ENCODE measurements at regions not wholly inside any gene's neighbourhood (a gene's known extent, or its start where the extent isn't known, plus 50 kb on each side); places are given as distances from the start of the nearest gene placed in this dataset.
"Not testable (repeated sequence)": the region's sequence is repeated elsewhere in the genome, so short reads cannot be mapped to it uniquely, and the experiment has no call there.

GRCh38 chr2:142395291-142395690 is 264.5 kb upstream of the LRP1B start:
- no peaks in the 10 kb centered on the region for H3K4me1 Mint-ChIP-seq (ENCODE audit: low read depth)
- peaks cover 17% of the 10 kb centered on the region for H3K9me3 Mint-ChIP-seq
- ChIA-PET POLR2A (no interaction called here), CTCF (no interaction called here)
- H3K36me3 Mint-ChIP-seq: no peaks in the 10 kb centered on the region
- no peak for DNase-seq
- H3K4me3 Mint-ChIP-seq: no peak overlapping the region
- no peak overlapping the region for H3K27ac Mint-ChIP-seq
- intact Hi-C loops (cut with micrococcal nuclease): no loop called here
- H3K27me3 Mint-ChIP-seq: no peaks in the 10 kb centered on the region

- H3K36me3 Mint-ChIP-seq: no peaks in the 10 kb centered on the region
- H3K4me3 Mint-ChIP-seq: no peak overlapping the region
- CTCF ChIA-PET: no interaction called here
- no peaks in the 10 kb centered on the region for H3K27me3 Mint-ChIP-seq
- H3K9me3 Mint-ChIP-seq: peaks cover 11% of the 10 kb centered on the region
- no peak overlapping the region for H3K27ac Mint-ChIP-seq
- POLR2A ChIA-PET: no interaction called here
- no peaks in the 10 kb centered on the region for H3K4me1 Mint-ChIP-seq (ENCODE audit: low read depth)
- no peak for DNase-seq
- intact Hi-C loops (cut with micrococcal nuclease): no loop called here
Measured at GRCh38 chr2:142380372-142380771, 249.6 kb upstream of the LRP1B start.

GRCh38 chr2:142362069-142362468 is 231.3 kb upstream of the LRP1B start:
- intact Hi-C loops (cut with micrococcal nuclease); POLR2A ChIA-PET; H3K4me3 Mint-ChIP-seq; DNase-seq; H3K9me3 Mint-ChIP-seq; H3K27me3 Mint-ChIP-seq; H3K4me1 Mint-ChIP-seq (ENCODE audit: low read depth); H3K27ac Mint-ChIP-seq; H3K36me3 Mint-ChIP-seq; CTCF ChIA-PET: not testable (repeated sequence)

- CTCF ChIA-PET: no interaction called here
- POLR2A ChIA-PET: no interaction called here
- DNase-seq: no peak
- Mint-ChIP-seq H3K4me3 (no peak overlapping the region), H3K9me3 (peaks cover 6% of the 10 kb centered on the region), H3K27me3 (no peaks in the 10 kb centered on the region), H3K27ac (no peak overlapping the region), H3K36me3 (no peaks in the 10 kb centered on the region), H3K4me1 (ENCODE audit: low read depth) (no peaks in the 10 kb centered on the region)
- intact Hi-C loops (cut with micrococcal nuclease): no loop called here
Measured at GRCh38 chr2:142347751-142348150, 216.9 kb upstream of the LRP1B start.

GRCh38 chr2:142339261-142339660 is 208.4 kb upstream of the LRP1B start:
- H3K4me3 Mint-ChIP-seq: no peak overlapping the region
- no peak for DNase-seq
- intact Hi-C loops (cut with micrococcal nuclease): no loop called here
- H3K27me3 Mint-ChIP-seq: no peaks in the 10 kb centered on the region
- CTCF ChIA-PET: no interaction called here
- H3K27ac Mint-ChIP-seq: no peak overlapping the region
- no peaks in the 10 kb centered on the region for H3K36me3 Mint-ChIP-seq
- POLR2A ChIA-PET: no interaction called here
- no peaks in the 10 kb centered on the region for H3K4me1 Mint-ChIP-seq (ENCODE audit: low read depth)
- peaks cover 11% of the 10 kb centered on the region for H3K9me3 Mint-ChIP-seq

- no peaks in the 10 kb centered on the region for H3K4me1 Mint-ChIP-seq (ENCODE audit: low read depth)
- ChIA-PET CTCF (no interaction called here), POLR2A (no interaction called here)
- no peak overlapping the region for H3K4me3 Mint-ChIP-seq
- no peak overlapping the region for H3K27ac Mint-ChIP-seq
- intact Hi-C loops (cut with micrococcal nuclease): no loop called here
- H3K27me3 Mint-ChIP-seq: no peaks in the 10 kb centered on the region
- H3K36me3 Mint-ChIP-seq: no peaks in the 10 kb centered on the region
- peaks cover 12% of the 10 kb centered on the region for H3K9me3 Mint-ChIP-seq
- DNase-seq: no peak
Measured at GRCh38 chr2:142332196-142332595, 201.4 kb upstream of the LRP1B start.

GRCh38 chr2:142330458-142330857 is 199.6 kb upstream of the LRP1B start:
- no peak for DNase-seq
- H3K9me3 Mint-ChIP-seq: peaks cover 12% of the 10 kb centered on the region
- H3K4me3 Mint-ChIP-seq: no peak overlapping the region
- no peaks in the 10 kb centered on the region for H3K27me3 Mint-ChIP-seq
- H3K27ac Mint-ChIP-seq: no peak overlapping the region
- H3K4me1 Mint-ChIP-seq (ENCODE audit: low read depth): no peaks in the 10 kb centered on the region
- POLR2A ChIA-PET: no interaction called here
- no peaks in the 10 kb centered on the region for H3K36me3 Mint-ChIP-seq
- intact Hi-C loops (cut with micrococcal nuclease): no loop called here
- CTCF ChIA-PET: no interaction called here

GRCh38 chr2:142325870-142326269 is 195.1 kb upstream of the LRP1B start:
- H3K4me3 Mint-ChIP-seq: no peak overlapping the region
- intact Hi-C loops (cut with micrococcal nuclease): no loop called here
- POLR2A ChIA-PET: no interaction called here
- no peak for DNase-seq
- H3K27me3 Mint-ChIP-seq: no peaks in the 10 kb centered on the region
- CTCF ChIA-PET: no interaction called here
- no peak overlapping the region for H3K27ac Mint-ChIP-seq
- no peaks in the 10 kb centered on the region for H3K4me1 Mint-ChIP-seq (ENCODE audit: low read depth)
- H3K9me3 Mint-ChIP-seq: peaks cover 14% of the 10 kb centered on the region
- H3K36me3 Mint-ChIP-seq: no peaks in the 10 kb centered on the region

GRCh38 chr2:142323206-142323605 is 192.4 kb upstream of the LRP1B start:
- CTCF ChIA-PET: no interaction called here
- Mint-ChIP-seq H3K36me3 (no peaks in the 10 kb centered on the region), H3K4me3 (no peak overlapping the region), H3K9me3 (peaks cover 16% of the 10 kb centered on the region), H3K27me3 (no peaks in the 10 kb centered on the region), H3K27ac (no peak overlapping the region), H3K4me1 (ENCODE audit: low read depth) (no peaks in the 10 kb centered on the region)
- DNase-seq: no peak
- POLR2A ChIA-PET: no interaction called here
- intact Hi-C loops (cut with micrococcal nuclease): no loop called here

- H3K9me3 Mint-ChIP-seq: peaks cover 16% of the 10 kb centered on the region
Measured at GRCh38 chr2:142321706-142322280, 191.0 kb upstream of the LRP1B start.

GRCh38 chr2:142320067-142320466 is 189.3 kb upstream of the LRP1B start:
- Mint-ChIP-seq H3K9me3 (peaks cover 19% of the 10 kb centered on the region), H3K27me3 (no peaks in the 10 kb centered on the region), H3K4me1 (ENCODE audit: low read depth) (no peaks in the 10 kb centered on the region), H3K27ac (no peak overlapping the region), H3K4me3 (no peak overlapping the region), H3K36me3 (no peaks in the 10 kb centered on the region)
- DNase-seq: no peak
- intact Hi-C loops (cut with micrococcal nuclease): no loop called here
- ChIA-PET POLR2A (no interaction called here), CTCF (no interaction called here)

More at GRCh38 chr2:142321706-142322280, 191.0 kb upstream of the LRP1B start:
- no peaks in the 10 kb centered on the region for H3K36me3 Mint-ChIP-seq
- no peaks in the 10 kb centered on the region for H3K4me1 Mint-ChIP-seq (ENCODE audit: low read depth)
- ChIA-PET CTCF (no interaction called here), POLR2A (no interaction called here)
- intact Hi-C loops (cut with micrococcal nuclease): no loop called here
- H3K4me3 Mint-ChIP-seq: no peak overlapping the region
- no peak for DNase-seq
- H3K27ac Mint-ChIP-seq: no peak overlapping the region
- no peaks in the 10 kb centered on the region for H3K27me3 Mint-ChIP-seq

GRCh38 chr2:142316049-142316448 is 185.2 kb upstream of the LRP1B start:
- ChIA-PET CTCF (no interaction called here), POLR2A (no interaction called here)
- Mint-ChIP-seq H3K4me3 (no peak overlapping the region), H3K9me3 (peaks cover 15% of the 10 kb centered on the region), H3K4me1 (ENCODE audit: low read depth) (no peaks in the 10 kb centered on the region), H3K27ac (no peak overlapping the region), H3K27me3 (no peaks in the 10 kb centered on the region), H3K36me3 (no peaks in the 10 kb centered on the region)
- DNase-seq: no peak
- intact Hi-C loops (cut with micrococcal nuclease): no loop called here

- no peaks in the 10 kb centered on the region for H3K27me3 Mint-ChIP-seq
- ChIA-PET CTCF (no interaction called here), POLR2A (no interaction called here)
- H3K4me3 Mint-ChIP-seq: no peak overlapping the region
- intact Hi-C loops (cut with micrococcal nuclease): no loop called here
- no peak overlapping the region for H3K27ac Mint-ChIP-seq
- H3K36me3 Mint-ChIP-seq: no peaks in the 10 kb centered on the region
- DNase-seq: no peak
- H3K9me3 Mint-ChIP-seq: peaks cover 20% of the 10 kb centered on the region
- no peaks in the 10 kb centered on the region for H3K4me1 Mint-ChIP-seq (ENCODE audit: low read depth)
Measured at GRCh38 chr2:142315346-142315745, 184.5 kb upstream of the LRP1B start.

GRCh38 chr2:142314164-142314563 is 183.3 kb upstream of the LRP1B start:
- ChIA-PET CTCF (no interaction called here), POLR2A (no interaction called here)
- no peak for DNase-seq
- H3K27me3 Mint-ChIP-seq: no peaks in the 10 kb centered on the region
- no peak overlapping the region for H3K4me3 Mint-ChIP-seq
- no peaks in the 10 kb centered on the region for H3K36me3 Mint-ChIP-seq
- H3K4me1 Mint-ChIP-seq (ENCODE audit: low read depth): no peaks in the 10 kb centered on the region
- intact Hi-C loops (cut with micrococcal nuclease): no loop called here
- no peak overlapping the region for H3K27ac Mint-ChIP-seq
- H3K9me3 Mint-ChIP-seq: peaks cover 30% of the 10 kb centered on the region
